ENCODE measurements at regions not wholly inside any gene's neighbourhood (a gene's known extent, or its start where the extent isn't known, plus 50 kb on each side); places are given as distances from the start of the nearest gene placed in this dataset.
"Not testable (repeated sequence)": the region's sequence is repeated elsewhere in the genome, so short reads cannot be mapped to it uniquely, and the experiment has no call there.

GRCh38 chr3:177483182-177483967, 286.1 kb upstream of the TBL1XR1 start:
- no peak for DNase-seq

- no peak for DNase-seq
These were observed 286.9 kb upstream of the TBL1XR1 start for GRCh38 chr3:177484206-177484605.

- DNase-seq = no peak
These were observed 287.6 kb upstream of the TBL1XR1 start for GRCh38 chr3:177484926-177485325.

GRCh38 chr3:177487635-177488186, 290.4 kb upstream of the TBL1XR1 start:
- no peak for DNase-seq

- no peak for DNase-seq
These were observed 291.5 kb upstream of the TBL1XR1 start for GRCh38 chr3:177488740-177489139.

- DNase-seq = no peak
These were observed 293.3 kb upstream of the TBL1XR1 start for GRCh38 chr3:177490626-177491025.

GRCh38 chr3:177491296-177492032, 294.2 kb upstream of the TBL1XR1 start:
- DNase-seq = no peak

GRCh38 chr3:177493091-177493490, 295.8 kb upstream of the TBL1XR1 start:
- no peak for DNase-seq

GRCh38 chr3:177494216-177494615, 296.9 kb upstream of the TBL1XR1 start:
- no peak for DNase-seq

- DNase-seq = no peak
These were observed 298.3 kb upstream of the TBL1XR1 start for GRCh38 chr3:177495566-177495965.

GRCh38 chr3:177498037-177498857, 301.0 kb upstream of the TBL1XR1 start:
- no peak for DNase-seq

GRCh38 chr3:177499039-177499438, 301.8 kb upstream of the TBL1XR1 start:
- DNase-seq = not testable (repeated sequence)

- no peak for DNase-seq
These were observed 302.6 kb upstream of the TBL1XR1 start for GRCh38 chr3:177499779-177500423.

GRCh38 chr3:177510693-177511216, 313.5 kb upstream of the TBL1XR1 start:
- no peak for DNase-seq

- DNase-seq = no peak
These were observed 315.9 kb upstream of the TBL1XR1 start for GRCh38 chr3:177512945-177513814.

GRCh38 chr3:177513815-177514610, 316.7 kb upstream of the TBL1XR1 start:
- no peak for DNase-seq

- DNase-seq = no peak
These were observed 317.6 kb upstream of the TBL1XR1 start for GRCh38 chr3:177514611-177515499.

- DNase-seq = no peak
These were observed 318.5 kb upstream of the TBL1XR1 start for GRCh38 chr3:177515786-177516157.

Measured in SIG-M5 (cell line).